WI38 (cell line): ENCODE measurements at regions not wholly inside any gene's neighbourhood (a gene's known extent, or its start where the extent isn't known, plus 50 kb on each side); places are given as distances from the start of the nearest gene placed in this dataset.

Source experiments
- H3K4me3 ChIP-seq: 2 replicates; pipeline ENCODE4 v1.5.1; 2011; ENCODE audit warnings: low read depth, mild to moderate bottlenecking, control low read depth, low read length
- CTCF ChIP-seq: IDR thresholded peaks from 2 replicates; pipeline ENCODE4 v1.5.1; 2012; ENCODE audit warnings: low read depth, mild to moderate bottlenecking, control low read depth, low read length

- TF ChIP-seq CTCF, result no peak
Observed at GRCh38 chr4:137000432-137000831, 531.9 kb downstream of the PCDH18 start.

GRCh38 chr4:136992032-136992431 is 540.3 kb downstream of the PCDH18 start:
- no peak for TF ChIP-seq CTCF
- no peak overlapping the region for H3K4me3 ChIP-seq

More at GRCh38 chr4:137000432-137000831, 531.9 kb downstream of the PCDH18 start:
- no peak overlapping the region for H3K4me3 ChIP-seq

GRCh38 chr4:136985683-136986082 is 546.6 kb downstream of the PCDH18 start:
- no peak overlapping the region for H3K4me3 ChIP-seq
- no peak for TF ChIP-seq CTCF

GRCh38 chr4:136967069-136967468 is 565.2 kb downstream of the PCDH18 start:
- TF ChIP-seq CTCF, result no peak
- no peak overlapping the region for H3K4me3 ChIP-seq

- TF ChIP-seq CTCF, result no peak
Observed at GRCh38 chr4:136965478-136965877, 566.8 kb downstream of the PCDH18 start.

GRCh38 chr4:136962868-136963267 is 569.4 kb downstream of the PCDH18 start:
- TF ChIP-seq CTCF, result no peak
- no peak overlapping the region for H3K4me3 ChIP-seq

More at GRCh38 chr4:136965478-136965877, 566.8 kb downstream of the PCDH18 start:
- H3K4me3 ChIP-seq, result no peak overlapping the region

- H3K4me3 ChIP-seq, result no peak overlapping the region
- TF ChIP-seq CTCF, result no peak
Observed at GRCh38 chr4:136946307-136946907, 585.9 kb downstream of the PCDH18 start.
